Psoas muscle (tissue), 7 donors: ENCODE measurements at regions not wholly inside any gene's neighbourhood (a gene's known extent, or its start where the extent isn't known, plus 50 kb on each side); places are given as distances from the start of the nearest gene placed in this dataset.

Source experiments
- ATAC-seq, 4 donors: fragments of 200-7000 bp; cut with Tn5 transposase; one replicate each; pipeline ENCODE4 v1.9.1; 2020; ENCODE audit warnings: moderate library complexity in 3 of 4, mild to moderate bottlenecking in 2 of 4
- DNase-seq, 2 donors: peaks; one replicate each; pipeline ENCODE4 v3.0.0-alpha.2; 2020
- H3K27ac ChIP-seq: fragments of 200-600 bp; one replicate; pipeline ENCODE4 v1.8.0; 2022
- H3K27me3 ChIP-seq, 3 donors: fragments of 200-600 bp in 1 of 3; one replicate each; pipeline versions ENCODE4 v1.6.1 to v1.8.0; 2013 to 2022; ENCODE audit warnings: low read length in 2 of 3, mild to moderate bottlenecking in 2 of 3, moderate library complexity in 1 of 3; ENCODE audit not compliant: insufficient read depth in 3 of 3
- H3K36me3 ChIP-seq, 2 donors: fragments of 200-600 bp in 1 of 2; one replicate each; pipeline versions ENCODE4 v1.6.1 to v1.8.0; 2013 to 2022; ENCODE audit warnings: low read depth in 1 of 2, mild to moderate bottlenecking in 1 of 2, moderate library complexity in 1 of 2; ENCODE audit not compliant: insufficient read depth in 1 of 2
- H3K4me1 ChIP-seq: fragments of 200-600 bp; one replicate; pipeline ENCODE4 v1.8.0; 2022
- H3K4me3 ChIP-seq: fragments of 200-600 bp; one replicate; pipeline ENCODE4 v1.8.0; 2022; ENCODE audit warnings: mild to moderate bottlenecking
- H3K9me3 ChIP-seq: fragments of 200-600 bp; one replicate; pipeline ENCODE4 v1.8.0; 2022
- CTCF ChIP-seq: fragments of 200-600 bp; IDR thresholded peaks from one replicate; pipeline ENCODE4 v1.8.0; 2022; ENCODE audit warnings: antibody characterized with exemption
- WGBS, 3 donors: extraction: QIAGEN DNeasy Blood & Tissue Kit; methylation state at CpG; one replicate each; pipeline versions ENCODE4 v1.1.6 to v1.1.7; 2013; 5-methylcytosine and 5-hydroxymethylcytosine counted together
- intact Hi-C, 2 donors: fragments of 100-400 bp; cut with DNase I; formaldehyde crosslinking; loops; one replicate each; pipeline versions ENCODE4 v1.11.0 to v1.14.2; 2022
- donor health status: healthy with polysubstance abuse.
- donor health status: DM: no; HTN: no; CAD: no; lungs with moderate emphysema.
- donor health status: Bipolar disorder and iron deficiency.
- donor health status: healthy.
- donor health status: DM: yes; HTN: yes; CAD: no.
- donor health status: DM: no; HTN: no; CAD: no.
- donor health status: DM: yes; HTN: yes; CAD: no.

GRCh38 chr16:85177448-85177846 is 65.2 kb upstream of the CIBAR2 start:
- Histone ChIP-seq H3K27me3 (no peaks in the 10 kb centered on the region), H3K4me1 (peaks cover 64% of the 10 kb centered on the region), H3K9me3 (no peaks in the 10 kb centered on the region), H3K4me3 (no peak overlapping the region), H3K27ac (no peak overlapping the region), H3K36me3 (peaks cover 0 to 3% of the 10 kb centered on the region in 2 donors)
- ATAC-seq = peak in 3 of 4 donors; percentile 41 to 69 (median 45)
- 36 to 61% (median 37%) methylated on average over 10 of the region's 10 CpGs for WGBS, 3 donors
- TF ChIP-seq CTCF = no peak
- intact Hi-C loops = no loop called here
- peak in 1 of 2 donors; percentile 37 for DNase-seq

GRCh38 chr16:85178006-85178591 is 65.8 kb upstream of the CIBAR2 start:
- intact Hi-C loops = no loop called here

GRCh38 chr16:85178596-85178995 is 66.3 kb upstream of the CIBAR2 start:
- 90 to 94% (median 92%) methylated on average over 11 of the region's 11 CpGs for WGBS, 3 donors
- H3K27me3 ChIP-seq = no peaks in the 10 kb centered on the region
- ATAC-seq (no peak), DNase-seq (peak in 1 of 2 donors; percentile 29)
- H3K4me3 ChIP-seq = no peak overlapping the region
- intact Hi-C loops = no loop called here
- peaks cover 0 to 6% of the 10 kb centered on the region in 2 donors for H3K36me3 ChIP-seq
- TF ChIP-seq CTCF = no peak
- H3K27ac ChIP-seq = no peak overlapping the region
- peaks cover 53% of the 10 kb centered on the region for H3K4me1 ChIP-seq
- H3K9me3 ChIP-seq = no peaks in the 10 kb centered on the region

More at GRCh38 chr16:85178006-85178591, 65.8 kb upstream of the CIBAR2 start:
- no peak for ATAC-seq
- H3K9me3 ChIP-seq = no peaks in the 10 kb centered on the region
- H3K4me1 ChIP-seq = peaks cover 58% of the 10 kb centered on the region
- peaks cover 0 to 3% of the 10 kb centered on the region in 2 donors for H3K36me3 ChIP-seq
- 78 to 94% (median 85%) methylated on average over 14 of the region's 14 CpGs for WGBS, 3 donors
- no peak for TF ChIP-seq CTCF
- H3K27me3 ChIP-seq = no peaks in the 10 kb centered on the region
- H3K27ac ChIP-seq = no peak overlapping the region
- DNase-seq = peak in 1 of 2 donors; percentile 10
- no peak overlapping the region for H3K4me3 ChIP-seq

- Histone ChIP-seq H3K36me3 (peaks cover 0 to 15% of the 10 kb centered on the region in 2 donors), H3K4me3 (no peak overlapping the region), H3K4me1 (peaks cover 44% of the 10 kb centered on the region), H3K9me3 (peaks cover 7% of the 10 kb centered on the region), H3K27me3 (no peaks in the 10 kb centered on the region), H3K27ac (no peak overlapping the region)
- no peak for TF ChIP-seq CTCF
- WGBS, 3 donors = 74 to 87% (median 78%) methylated on average over 15 of the region's 15 CpGs
- intact Hi-C loops = no loop called here
- DNase-seq = no peak
- no peak for ATAC-seq
These were observed 67.2 kb upstream of the CIBAR2 start for GRCh38 chr16:85179344-85180046.
